Keratinocyte (primary cell): ENCODE measurements at regions not wholly inside any gene's neighbourhood (a gene's known extent, or its start where the extent isn't known, plus 50 kb on each side); places are given as distances from the start of the nearest gene placed in this dataset.

Experiments used
- DNase-seq: peaks from one replicate; pipeline ENCODE4 v3.0.0-alpha.2; 2011; ENCODE audit warnings: low read depth, missing footprints, low spot score
- FAIRE-seq: peaks from 2 replicates; lab custom pipeline; 2011; peaks lifted over from hg19 to GRCh38; lab: Jason Lieb, UNC
- H2AFZ ChIP-seq: 2 replicates; pipeline ENCODE4 v1.6.0; 2012; ENCODE audit warnings: low read length, control low read depth, inconsistent platforms; ENCODE audit not compliant: control insufficient read depth
- H3K27ac ChIP-seq: 2 replicates; pipeline ENCODE4 v1.5.1; 2011; ENCODE audit warnings: low read length; ENCODE audit not compliant: control insufficient read depth, insufficient read depth
- H3K27me3 ChIP-seq: 3 replicates; pipeline ENCODE4 v1.6.0; 2011; ENCODE audit warnings: low read length; ENCODE audit not compliant: control insufficient read depth, insufficient read depth; ENCODE audit errors: extremely low read depth
- H3K36me3 ChIP-seq, 2 experiments: 2 replicates in 1 of 2; 3 replicates in 1 of 2; pipeline ENCODE4 v1.5.1; 2011; ENCODE audit warnings: low read length in 2 of 2, mild to moderate bottlenecking in 1 of 2; ENCODE audit not compliant: control insufficient read depth in 2 of 2, insufficient read depth in 2 of 2; ENCODE audit errors: extremely low read depth in 1 of 2
- H3K4me1 ChIP-seq: 3 replicates; pipeline ENCODE4 v1.5.1; 2011; ENCODE audit warnings: low read length; ENCODE audit not compliant: control insufficient read depth, insufficient read depth; ENCODE audit errors: extremely low read depth
- H3K4me2 ChIP-seq: 3 replicates; pipeline ENCODE4 v1.6.0; 2011; ENCODE audit warnings: low read depth, low read length; ENCODE audit not compliant: control insufficient read depth, insufficient read depth; ENCODE audit errors: extremely low read depth
- H3K4me3 ChIP-seq, 3 experiments: fragments of 200-600 bp in 1 of 3; sonication (generic) in 1 of 3; 2 replicates in 2 of 3; 3 replicates in 1 of 3; pipeline ENCODE4 v1.5.1; 2011 to 2016; ENCODE audit warnings: low read length in 3 of 3, mild to moderate bottlenecking in 3 of 3, control low read depth in 2 of 3, inconsistent platforms in 1 of 3, low read depth in 1 of 3, mixed read lengths in 1 of 3, mixed run types in 1 of 3, moderate library complexity in 1 of 3; ENCODE audit not compliant: control insufficient read depth in 2 of 3, insufficient read depth in 2 of 3; ENCODE audit errors: extremely low read depth in 1 of 3
- H3K79me2 ChIP-seq: 2 replicates; pipeline ENCODE4 v1.6.0; 2012; ENCODE audit warnings: low read length; ENCODE audit not compliant: control insufficient read depth, insufficient read depth
- H3K9ac ChIP-seq: 3 replicates; pipeline ENCODE4 v1.6.0; 2011; ENCODE audit warnings: low read length; ENCODE audit not compliant: control insufficient read depth, insufficient read depth; ENCODE audit errors: extremely low read depth
- H3K9me1 ChIP-seq: 3 replicates; pipeline ENCODE4 v1.6.0; 2011; ENCODE audit warnings: low read length; ENCODE audit not compliant: control insufficient read depth, insufficient read depth; ENCODE audit errors: extremely low read depth
- H3K9me3 ChIP-seq: 2 replicates; pipeline ENCODE4 v1.5.1; 2012; ENCODE audit warnings: low read depth, low read length; ENCODE audit not compliant: control insufficient read depth
- H4K20me1 ChIP-seq: 3 replicates; pipeline ENCODE4 v1.6.0; 2011; ENCODE audit warnings: low read length; ENCODE audit not compliant: control insufficient read depth, insufficient read depth; ENCODE audit errors: extremely low read depth
- EZH2 ChIP-seq: IDR thresholded peaks from one replicate; pipeline ENCODE4 v1.6.1; 2012; ENCODE audit warnings: inconsistent platforms, mild to moderate bottlenecking, low read length, moderate library complexity
- dilution Hi-C: fragments of 300-500 bp; cut with MboI; formaldehyde crosslinking; loops from one replicate; pipeline ENCODE4 v1.7.0; 2020; ENCODE audit warnings: low sequenced_read_pairs; ENCODE audit not compliant: extremely low pct_ligation_motif_present
- TF ChIP-seq, protein P1 (sequence below), 3 experiments: IDR thresholded peaks in 1 of 3; conservative IDR thresholded peaks in 1 of 3; optimal IDR thresholded peaks in 1 of 3; 2 replicates in 2 of 3; 3 replicates in 1 of 3; pipeline versions ENCODE3 to v1.5.1; 2011; ENCODE audit warnings: low read length in 3 of 3, mild to moderate bottlenecking in 3 of 3, moderate library complexity in 2 of 3, control low read depth in 1 of 3, inconsistent platforms in 1 of 3; ENCODE audit not compliant: insufficient read depth in 2 of 3; ENCODE audit errors: extremely low read depth in 1 of 3

DNA sequence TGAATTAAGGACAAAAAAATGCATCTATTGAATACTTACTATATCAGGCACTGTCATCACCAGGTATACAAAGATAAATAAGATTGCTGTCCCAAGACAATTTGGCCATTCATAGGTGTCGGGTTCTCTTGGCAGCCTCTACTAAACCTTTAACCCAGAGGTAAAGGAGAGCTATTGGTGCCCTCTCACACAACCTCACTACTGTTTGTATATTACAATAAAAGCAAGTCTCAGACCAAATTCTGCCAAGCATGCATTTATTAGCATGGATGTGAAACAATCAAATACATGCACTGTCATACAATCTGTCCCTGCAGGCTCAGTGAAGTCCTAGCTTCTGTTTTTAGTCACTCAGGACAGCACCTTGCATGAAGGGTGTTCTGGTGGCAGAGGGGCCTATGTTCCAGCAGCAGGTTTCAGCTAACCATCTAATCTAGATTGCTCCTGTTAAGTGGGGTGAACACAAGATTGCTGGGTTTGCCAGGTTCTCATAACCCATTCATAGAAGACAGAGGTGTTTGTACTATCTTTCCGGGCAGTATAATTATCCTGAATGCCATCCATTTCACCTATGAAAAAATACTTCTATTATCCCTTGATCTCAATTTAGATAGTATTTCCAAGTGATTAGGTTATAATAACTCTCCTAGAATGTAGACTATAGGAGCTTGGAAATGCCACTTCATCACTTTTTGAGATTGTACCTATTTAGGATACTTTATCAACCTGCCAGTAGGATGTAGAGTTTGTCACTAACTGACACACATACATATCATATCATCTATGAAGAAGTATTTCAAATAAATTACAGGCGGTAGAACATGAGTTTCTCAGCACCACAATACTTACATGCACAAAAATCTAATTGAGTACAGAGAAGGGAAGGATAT, 254.0 kb upstream of the KRR1 start:
- H3K79me2 ChIP-seq, result no peaks in the 10 kb centered on the region
- no peaks in the 10 kb centered on the region for H3K9me3 ChIP-seq
- no peak overlapping the region for H3K4me2 ChIP-seq
- H3K27ac ChIP-seq, result no peak overlapping the region
- no peak overlapping the region for H3K4me3 ChIP-seq
- dilution Hi-C loops, result no loop called here
- H3K4me1 ChIP-seq, result peaks cover 19% of the 10 kb centered on the region
- no peaks in the 10 kb centered on the region for H3K9me1 ChIP-seq
- TF ChIP-seq, protein P1, sequence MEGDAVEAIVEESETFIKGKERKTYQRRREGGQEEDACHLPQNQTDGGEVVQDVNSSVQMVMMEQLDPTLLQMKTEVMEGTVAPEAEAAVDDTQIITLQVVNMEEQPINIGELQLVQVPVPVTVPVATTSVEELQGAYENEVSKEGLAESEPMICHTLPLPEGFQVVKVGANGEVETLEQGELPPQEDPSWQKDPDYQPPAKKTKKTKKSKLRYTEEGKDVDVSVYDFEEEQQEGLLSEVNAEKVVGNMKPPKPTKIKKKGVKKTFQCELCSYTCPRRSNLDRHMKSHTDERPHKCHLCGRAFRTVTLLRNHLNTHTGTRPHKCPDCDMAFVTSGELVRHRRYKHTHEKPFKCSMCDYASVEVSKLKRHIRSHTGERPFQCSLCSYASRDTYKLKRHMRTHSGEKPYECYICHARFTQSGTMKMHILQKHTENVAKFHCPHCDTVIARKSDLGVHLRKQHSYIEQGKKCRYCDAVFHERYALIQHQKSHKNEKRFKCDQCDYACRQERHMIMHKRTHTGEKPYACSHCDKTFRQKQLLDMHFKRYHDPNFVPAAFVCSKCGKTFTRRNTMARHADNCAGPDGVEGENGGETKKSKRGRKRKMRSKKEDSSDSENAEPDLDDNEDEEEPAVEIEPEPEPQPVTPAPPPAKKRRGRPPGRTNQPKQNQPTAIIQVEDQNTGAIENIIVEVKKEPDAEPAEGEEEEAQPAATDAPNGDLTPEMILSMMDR (optimal IDR thresholded peaks at IDR 0.05 in 1 of 3, IDR thresholded peaks at IDR 0.05 in 1 of 3, conservative IDR thresholded peaks at IDR 0.05 in 1 of 3; ENCODE audit: extremely low read depth in 1 of 3, insufficient read depth in 2 of 3, low read length in 3 of 3), result no peak
- TF ChIP-seq EZH2, result no peak
- FAIRE-seq, result no peak
- DNase-seq, result no peak
- H3K27me3 ChIP-seq, result no peaks in the 10 kb centered on the region
- no peak overlapping the region for H3K9ac ChIP-seq
- H3K36me3 ChIP-seq, result peaks cover 0 to 2% of the 10 kb centered on the region in 2 experiments
- H2AFZ ChIP-seq, result no peak overlapping the region
- H4K20me1 ChIP-seq, result no peaks in the 10 kb centered on the region

DNA sequence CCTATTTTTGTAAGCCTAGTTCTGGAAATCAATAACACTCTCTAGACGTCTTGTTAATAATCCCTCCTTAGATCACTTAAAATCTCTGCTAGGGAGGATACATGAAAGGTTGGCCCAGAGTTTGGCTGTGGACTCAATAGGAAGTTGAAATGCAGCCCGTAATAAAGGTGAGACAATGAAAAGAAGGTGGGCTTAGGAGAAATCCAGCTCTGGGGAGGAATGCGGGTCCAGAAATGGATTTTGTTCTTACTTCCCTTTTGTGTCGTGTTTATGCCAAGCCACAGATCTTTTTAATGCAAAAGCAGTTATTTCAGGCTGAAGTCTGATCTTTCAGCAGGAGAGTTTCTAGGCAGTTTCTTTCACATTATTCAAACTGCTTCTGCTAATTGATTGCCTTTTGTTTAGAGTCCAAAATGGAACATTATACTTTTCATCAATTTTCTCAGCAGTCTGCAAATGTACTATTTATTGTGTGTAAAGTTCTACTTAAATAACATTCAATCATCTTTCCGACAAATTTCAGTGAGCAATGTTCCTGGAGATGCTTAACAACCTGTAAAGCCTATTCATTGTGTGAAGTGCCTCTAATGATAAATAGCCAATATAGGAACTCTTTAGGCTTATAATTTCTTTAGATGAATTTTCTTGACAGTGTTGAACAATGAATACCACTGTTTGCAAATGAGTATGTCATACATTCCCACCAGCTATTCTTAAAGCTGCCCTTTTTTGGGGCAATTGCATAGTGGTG, 252.9 kb upstream of the KRR1 start:
- TF ChIP-seq, protein P1 (optimal IDR thresholded peaks at IDR 0.05 in 1 of 3, IDR thresholded peaks at IDR 0.05 in 1 of 3, conservative IDR thresholded peaks at IDR 0.05 in 1 of 3; ENCODE audit: extremely low read depth in 1 of 3, insufficient read depth in 2 of 3, low read length in 3 of 3), result no peak
- TF ChIP-seq EZH2, result no peak
- H3K4me2 ChIP-seq, result no peak overlapping the region
- DNase-seq (no peak), FAIRE-seq (peak; percentile 32)
- H3K9me3 ChIP-seq, result no peaks in the 10 kb centered on the region
- H3K4me3 ChIP-seq, result no peak overlapping the region
- H3K36me3 ChIP-seq, result peaks cover 0 to 2% of the 10 kb centered on the region in 2 experiments
- no peaks in the 10 kb centered on the region for H3K9me1 ChIP-seq
- no peaks in the 10 kb centered on the region for H3K27me3 ChIP-seq
- no peak overlapping the region for H3K27ac ChIP-seq
- H3K9ac ChIP-seq, result no peak overlapping the region
- H3K4me1 ChIP-seq, result peaks cover 27% of the 10 kb centered on the region
- dilution Hi-C loops, result no loop called here
- H2AFZ ChIP-seq, result no peak overlapping the region
- no peaks in the 10 kb centered on the region for H4K20me1 ChIP-seq
- H3K79me2 ChIP-seq, result no peaks in the 10 kb centered on the region
